Heart right ventricle (tissue), 16 donors: ENCODE measurements at regions not wholly inside any gene's neighbourhood (a gene's known extent, or its start where the extent isn't known, plus 50 kb on each side); places are given as distances from the start of the nearest gene placed in this dataset.

ENCODE experiments used
- ATAC-seq, 8 donors: fragments of 200-7000 bp; cut with Tn5 transposase; one replicate each; pipeline ENCODE4 v1.9.1; 2020; ENCODE audit warnings: mild to moderate bottlenecking in 8 of 8, moderate library complexity in 8 of 8, moderate number of reproducible peaks in 1 of 8
- DNase-seq, 2 donors: peaks; one replicate each; pipeline ENCODE4 v3.0.0-alpha.2; 2020
- H3K27ac ChIP-seq, 10 donors: fragments of 200-600 bp; sonication (generic) in 2 of 10; one replicate each; pipeline versions ENCODE4 v1.5.0 to v1.8.0; 2020 to 2022; ENCODE audit warnings: mild to moderate bottlenecking in 3 of 10
- H3K27me3 ChIP-seq, 7 donors: fragments of 200-600 bp; one replicate each; pipeline ENCODE4 v1.8.0; 2021 to 2022; ENCODE audit warnings: mild to moderate bottlenecking in 2 of 7
- H3K36me3 ChIP-seq, 9 donors: fragments of 200-600 bp; sonication (generic) in 1 of 9; one replicate each; pipeline versions ENCODE4 v1.5.0 to v1.8.0; 2020 to 2022; ENCODE audit warnings: mild to moderate bottlenecking in 2 of 9
- H3K4me1 ChIP-seq, 9 donors: fragments of 200-600 bp; sonication (generic) in 1 of 9; one replicate each; pipeline versions ENCODE4 v1.5.0 to v1.8.0; 2020 to 2022; ENCODE audit warnings: mild to moderate bottlenecking in 4 of 9
- H3K4me3 ChIP-seq, 10 donors: fragments of 200-600 bp; sonication (generic) in 2 of 10; one replicate each; pipeline versions ENCODE4 v1.5.0 to v1.8.0; 2020 to 2022; ENCODE audit warnings: mild to moderate bottlenecking in 7 of 10, moderate library complexity in 2 of 10
- H3K9me3 ChIP-seq, 11 donors: fragments of 200-600 bp in 10 of 11; sonication (generic) in 2 of 11; one replicate each; pipeline versions ENCODE4 v1.5.0 to v1.8.0; 2013 to 2022; ENCODE audit warnings: mild to moderate bottlenecking in 2 of 11, control low read depth in 1 of 11, moderate library complexity in 1 of 11
- CTCF ChIP-seq, 9 donors: fragments of 200-600 bp; sonication (generic) in 2 of 9; IDR thresholded peaks; one replicate each; pipeline versions ENCODE4 v1.5.0 to v1.8.0; 2021 to 2022; ENCODE audit warnings: antibody characterized with exemption in 9 of 9, mild to moderate bottlenecking in 5 of 9, moderate library complexity in 1 of 9
- whole genome bisulfite sequencing, 2 donors: extraction: QIAGEN DNeasy Blood & Tissue Kit; methylation state at CpG; one replicate each; pipeline ENCODE4 v1.1.7; 2013; ENCODE audit warnings: inconsistent platforms in 1 of 2; 5-methylcytosine and 5-hydroxymethylcytosine counted together
- intact Hi-C, 10 donors: fragments of 100-400 bp; cut with DNase I; formaldehyde crosslinking; loops; one replicate each; pipeline versions ENCODE4 v1.11.1 to v1.14.2; 2022
- donor health status: Arrhythmogenic right ventricular cardiomyopathy.
- donor health status: ischemic (EF 13 %, LVEDD 7.1; RV severe dilation, severe dysfunction).
- donor health status: healthy with polysubstance abuse.
- donor health status: DM: no; HTN: yes; CAD: no.
- donor health status: DM: no; HTN: no; CAD: no.
- donor health status: ischemic (EF 25% LVEDD 6.9; RV normal size, moderate dysfunction).
- donor health status: ischemic (EF 25% LVEDD 5.7; RV mildly dilated, moderate dysfunction).
- donor health status: healthy.
- donor health status: DM: yes; HTN: yes; CAD: no.
- donor health status: Ischemic cardiomyopathy.
- donor health status: ischemic (EF 35%, LVEDD 5.7; RV mildly dilated, moderate dysfunction).
- donor health status: nonischemic (EF 11% LVEDD 7.7; RV severe dilation, severe dysfunction).
- donor health status: DM: yes; HTN: yes; CAD: no.
- donor health status: PGD.
- donor health status: ischemic (EF 29% LVEDD 5.4; RV normal size, mild dysfunction).
- donor health status: nonischemic (EF 23%, LVEDD 6.1; RV moderate dilation, normal function).

- Histone ChIP-seq H3K4me3 (no peak overlapping the region), H3K36me3 (no peaks in the 10 kb centered on the region), H3K27me3 (no peaks in the 10 kb centered on the region), H3K4me1 (peaks cover 0 to 12% (median 0%) of the 10 kb centered on the region in 9 donors), H3K9me3 (no peaks in the 10 kb centered on the region), H3K27ac (no peak overlapping the region)
- WGBS, 2 donors = 87 to 90% methylated on average over 5 of the region's 5 CpGs
- intact Hi-C loops = no loop called here
- TF ChIP-seq CTCF (IDR thresholded peaks at IDR 0.05) = no peak
- ATAC-seq (no peak), DNase-seq (no peak)
Observed at GRCh38 chr7:36792421-36792820, 68.1 kb upstream of the AOAH start.

- Histone ChIP-seq H3K36me3 (no peaks in the 10 kb centered on the region), H3K9me3 (no peaks in the 10 kb centered on the region), H3K27ac (peak overlapping the region in 1 of 10 donors; percentile 81), H3K27me3 (no peaks in the 10 kb centered on the region), H3K4me1 (peaks cover 0 to 25% (median 3%) of the 10 kb centered on the region in 9 donors), H3K4me3 (no peak overlapping the region)
- no peak for ATAC-seq
- 61 to 69% methylated on average over 10 of the region's 10 CpGs for WGBS, 2 donors
- intact Hi-C loops = no loop called here
- TF ChIP-seq CTCF (IDR thresholded peaks at IDR 0.05) = no peak
- DNase-seq = no peak
Observed at GRCh38 chr7:36790311-36790787, 66.1 kb upstream of the AOAH start.

GRCh38 chr7:36788825-36789470, 64.7 kb upstream of the AOAH start:
- H3K27ac ChIP-seq = peak overlapping the region in 1 of 10 donors; percentile 81
- WGBS, 2 donors = 95 to 96% methylated on average over 8 of the region's 8 CpGs

GRCh38 chr7:36787933-36788378, 63.7 kb upstream of the AOAH start:
- no peak for TF ChIP-seq CTCF (IDR thresholded peaks at IDR 0.05)

More at GRCh38 chr7:36788825-36789470, 64.7 kb upstream of the AOAH start:
- DNase-seq (no peak), ATAC-seq (no peak)
- peaks cover 0 to 36% (median 0%) of the 10 kb centered on the region in 9 donors for H3K4me1 ChIP-seq
- H3K36me3 ChIP-seq = no peaks in the 10 kb centered on the region
- no peak for TF ChIP-seq CTCF (IDR thresholded peaks at IDR 0.05)
- no peaks in the 10 kb centered on the region for H3K27me3 ChIP-seq
- intact Hi-C loops = no loop called here
- no peaks in the 10 kb centered on the region for H3K9me3 ChIP-seq
- H3K4me3 ChIP-seq = no peak overlapping the region

More at GRCh38 chr7:36787933-36788378, 63.7 kb upstream of the AOAH start:
- H3K27me3 ChIP-seq = no peaks in the 10 kb centered on the region
- peaks cover 0 to 36% (median 0%) of the 10 kb centered on the region in 9 donors for H3K4me1 ChIP-seq
- H3K9me3 ChIP-seq = no peaks in the 10 kb centered on the region
- DNase-seq (no peak), ATAC-seq (no peak)
- H3K27ac ChIP-seq = peak overlapping the region in 1 of 10 donors; percentile 81
- H3K4me3 ChIP-seq = no peak overlapping the region
- WGBS, 2 donors = 89 to 97% methylated on average over 1 of the region's 1 CpG
- H3K36me3 ChIP-seq = no peaks in the 10 kb centered on the region
- intact Hi-C loops = no loop called here
